Neural cell (in vitro differentiated cells): ENCODE measurements at regions not wholly inside any gene's neighbourhood (a gene's known extent, or its start where the extent isn't known, plus 50 kb on each side); places are given as distances from the start of the nearest gene placed in this dataset.

Experiments
- H2AFZ ChIP-seq: fragments of 200-600, 300-800 bp; sonication (generic), shearing (Covaris generic); 2 replicates; pipeline ENCODE4 v1.6.0; 2014; ENCODE audit warnings: low read depth, mild to moderate bottlenecking, antibody characterized with exemption, low read length, moderate library complexity
- H3F3A ChIP-seq: fragments of 200-600 bp; shearing (Covaris generic); 2 replicates; pipeline ENCODE4 v1.6.1; 2016; ENCODE audit warnings: mild to moderate bottlenecking, moderate library complexity, mixed read lengths, antibody characterized with exemption, low read length; ENCODE audit not compliant: insufficient read depth, poor library complexity, severe bottlenecking
- H3K27ac ChIP-seq: fragments of 200-600, 300-800 bp; sonication (generic), shearing (Covaris generic); 2 replicates; pipeline ENCODE4 v1.5.1; 2014; ENCODE audit warnings: mild to moderate bottlenecking, low read length, moderate library complexity
- H3K27me3 ChIP-seq: fragments of 300-800, 200-600 bp; sonication (generic), shearing (Covaris generic); 2 replicates; pipeline ENCODE4 v1.6.0; 2014; ENCODE audit warnings: mild to moderate bottlenecking, low read depth, low read length, moderate library complexity; ENCODE audit not compliant: insufficient read depth
- H3K36me3 ChIP-seq: fragments of 300-800, 200-600 bp; sonication (generic), shearing (Covaris generic); 2 replicates; pipeline ENCODE4 v1.5.1; 2014; ENCODE audit warnings: mild to moderate bottlenecking, antibody characterized with exemption, low read length, moderate library complexity; ENCODE audit not compliant: insufficient read depth
- H3K4me2 ChIP-seq: fragments of 300-800, 200-600 bp; sonication (generic), shearing (Covaris generic); 2 replicates; pipeline ENCODE4 v1.6.0; 2014; ENCODE audit warnings: mild to moderate bottlenecking, low read length
- H3K4me3 ChIP-seq: fragments of 300-800, 200-600 bp; sonication (generic), shearing (Covaris generic); 2 replicates; pipeline ENCODE4 v1.5.1; 2014; ENCODE audit warnings: mild to moderate bottlenecking, low read length, moderate library complexity
- H3K79me2 ChIP-seq: fragments of 200-600 bp; shearing (Covaris generic); replicated peaks from 2 replicates; pipeline ENCODE4 v1.6.0; 2014; ENCODE audit warnings: mild to moderate bottlenecking, low read length, moderate library complexity; ENCODE audit not compliant: insufficient read depth
- H3K9ac ChIP-seq: fragments of 300-800, 200-600 bp; sonication (generic), shearing (Covaris generic); 2 replicates; pipeline ENCODE4 v1.6.1; 2016; ENCODE audit warnings: mild to moderate bottlenecking, low read length, mixed read lengths
- H3K9me2 ChIP-seq: fragments of 200-600 bp; shearing (Covaris generic); 2 replicates; pipeline ENCODE4 v1.6.1; 2016; ENCODE audit warnings: mild to moderate bottlenecking, low read length, mixed read lengths; ENCODE audit not compliant: insufficient read depth
- H3K9me3 ChIP-seq: fragments of 200-600, 300-800 bp; sonication (generic), shearing (Covaris generic); 2 replicates; pipeline ENCODE4 v1.6.1; 2016; ENCODE audit warnings: mild to moderate bottlenecking, mixed run types, low read length, moderate library complexity, mixed read lengths
- H4K20me1 ChIP-seq: fragments of 200-600 bp; shearing (Covaris generic); 2 replicates; pipeline ENCODE4 v1.6.1; 2016; ENCODE audit warnings: mild to moderate bottlenecking, mixed run types; ENCODE audit not compliant: insufficient read depth
- CTCF ChIP-seq: fragments of 450-650 bp; IDR thresholded peaks from 2 replicates; pipeline ENCODE4 v1.5.1; 2014; ENCODE audit warnings: antibody characterized with exemption, mild to moderate bottlenecking, moderate library complexity; ENCODE audit not compliant: poor library complexity, severe bottlenecking
- EP300 ChIP-seq: fragments of 450-650 bp; conservative IDR thresholded peaks from 2 replicates; pipeline ENCODE4 v1.6.1; 2014; ENCODE audit warnings: antibody characterized with exemption, mild to moderate bottlenecking, moderate library complexity; ENCODE audit not compliant: poor library complexity, severe bottlenecking
- EZH2 ChIP-seq: fragments of 200-600, 300-800 bp; shearing (Covaris generic), sonication (generic); IDR thresholded peaks from 2 replicates; pipeline ENCODE4 v1.6.1; 2014; ENCODE audit warnings: antibody characterized with exemption, low read length, borderline replicate concordance, mild to moderate bottlenecking; ENCODE audit not compliant: insufficient read depth, poor library complexity, severe bottlenecking
- MXI1 ChIP-seq: fragments of 450-650 bp; conservative IDR thresholded peaks from 2 replicates; pipeline ENCODE4 v1.6.1; 2014; ENCODE audit warnings: antibody characterized with exemption, mild to moderate bottlenecking; ENCODE audit not compliant: poor library complexity, severe bottlenecking
- POLR2AphosphoS5 ChIP-seq: IDR thresholded peaks from 2 replicates; pipeline ENCODE4 v1.6.1; 2012
- RAD21 ChIP-seq: fragments of 450-650 bp; conservative IDR thresholded peaks from 2 replicates; pipeline ENCODE4 v1.6.1; 2014; ENCODE audit warnings: antibody characterized with exemption, mild to moderate bottlenecking, moderate library complexity
- REST ChIP-seq: IDR thresholded peaks from 2 replicates; pipeline ENCODE4 v1.6.1; 2012; ENCODE audit warnings: borderline replicate concordance
- SMC3 ChIP-seq: fragments of 450-650 bp; conservative IDR thresholded peaks from 2 replicates; pipeline ENCODE4 v1.6.1; 2014; ENCODE audit warnings: antibody characterized with exemption, mild to moderate bottlenecking, moderate library complexity; ENCODE audit not compliant: poor library complexity
- TAF1 ChIP-seq: IDR thresholded peaks from 2 replicates; pipeline ENCODE4 v1.6.1; 2012; ENCODE audit warnings: low read depth

GRCh38 chr4:20122198-20122988 lies 129.3 kb upstream of the SLIT2 start:
- no peak overlapping the region for H3K27ac ChIP-seq
- no peaks in the 10 kb centered on the region for H3F3A ChIP-seq
- no peaks in the 10 kb centered on the region for H3K79me2 ChIP-seq
- H4K20me1 ChIP-seq = no peaks in the 10 kb centered on the region
- no peak overlapping the region for H2AFZ ChIP-seq
- no peaks in the 10 kb centered on the region for H3K27me3 ChIP-seq
- no peak overlapping the region for H3K4me2 ChIP-seq
- no peak overlapping the region for H3K4me3 ChIP-seq
- no peaks in the 10 kb centered on the region for H3K9me3 ChIP-seq
- H3K9ac ChIP-seq = no peak overlapping the region
- no peaks in the 10 kb centered on the region for H3K36me3 ChIP-seq
- TF ChIP-seq RAD21 (no peak), EZH2 (no peak), EP300 (no peak), CTCF (no peak), SMC3 (no peak), TAF1 (no peak), REST (no peak), POLR2AphosphoS5 (no peak), MXI1 (no peak)
- no peaks in the 10 kb centered on the region for H3K9me2 ChIP-seq

GRCh38 chr4:20119141-20119540 lies 132.6 kb upstream of the SLIT2 start:
- H3K9me3 ChIP-seq = no peaks in the 10 kb centered on the region
- H3K36me3 ChIP-seq = no peaks in the 10 kb centered on the region
- H3K9ac ChIP-seq = no peak overlapping the region
- no peaks in the 10 kb centered on the region for H3F3A ChIP-seq
- no peaks in the 10 kb centered on the region for H3K9me2 ChIP-seq
- H2AFZ ChIP-seq = no peak overlapping the region
- no peaks in the 10 kb centered on the region for H3K27me3 ChIP-seq
- H4K20me1 ChIP-seq = no peaks in the 10 kb centered on the region
- no peak overlapping the region for H3K27ac ChIP-seq
- no peaks in the 10 kb centered on the region for H3K79me2 ChIP-seq
- TF ChIP-seq TAF1 (no peak), REST (no peak), CTCF (no peak), RAD21 (no peak), EP300 (no peak), MXI1 (no peak), EZH2 (no peak), SMC3 (no peak), POLR2AphosphoS5 (no peak)
- H3K4me2 ChIP-seq = no peak overlapping the region
- H3K4me3 ChIP-seq = no peak overlapping the region
